Colonic mucosa (tissue), 4 donors: ENCODE measurements at regions not wholly inside any gene's neighbourhood (a gene's known extent, or its start where the extent isn't known, plus 50 kb on each side); places are given as distances from the start of the nearest gene placed in this dataset.

Source experiments
- DNase-seq: peaks from one replicate; pipeline ENCODE4 v3.0.0-alpha.2; 2020
- H3K27ac ChIP-seq: fragments of 200-600 bp; one replicate; pipeline ENCODE4 v1.8.0; 2021
- H3K27me3 ChIP-seq: fragments of 200-600 bp; one replicate; pipeline ENCODE4 v1.8.0; 2021
- H3K36me3 ChIP-seq: fragments of 200-600 bp; one replicate; pipeline ENCODE4 v1.8.0; 2021
- H3K4me1 ChIP-seq: fragments of 200-600 bp; one replicate; pipeline ENCODE4 v1.8.0; 2021; ENCODE audit warnings: mild to moderate bottlenecking
- H3K4me3 ChIP-seq: fragments of 200-600 bp; one replicate; pipeline ENCODE4 v1.8.0; 2021
- H3K9ac ChIP-seq, 2 donors: one replicate each; pipeline ENCODE4 v1.7.0; 2013; ENCODE audit warnings: control low read depth in 2 of 2, low read depth in 2 of 2, low read length in 2 of 2
- H3K9me3 ChIP-seq: fragments of 200-600 bp; one replicate; pipeline ENCODE4 v1.8.0; 2021
- intact Hi-C: fragments of 100-400 bp; cut with DNase I; formaldehyde crosslinking; loops from one replicate; pipeline ENCODE4 v1.14.1; 2022
- TF ChIP-seq, protein P1 (sequence below): fragments of 200-600 bp; IDR thresholded peaks from one replicate; pipeline ENCODE4 v1.8.0; 2022; ENCODE audit warnings: antibody characterized with exemption, mild to moderate bottlenecking
- donor health status: healthy.
- donor health status: DM: no; HTN: no; CAD: no.
- donor health status: DM: no; HTN: no; CAD: no.

DNA sequence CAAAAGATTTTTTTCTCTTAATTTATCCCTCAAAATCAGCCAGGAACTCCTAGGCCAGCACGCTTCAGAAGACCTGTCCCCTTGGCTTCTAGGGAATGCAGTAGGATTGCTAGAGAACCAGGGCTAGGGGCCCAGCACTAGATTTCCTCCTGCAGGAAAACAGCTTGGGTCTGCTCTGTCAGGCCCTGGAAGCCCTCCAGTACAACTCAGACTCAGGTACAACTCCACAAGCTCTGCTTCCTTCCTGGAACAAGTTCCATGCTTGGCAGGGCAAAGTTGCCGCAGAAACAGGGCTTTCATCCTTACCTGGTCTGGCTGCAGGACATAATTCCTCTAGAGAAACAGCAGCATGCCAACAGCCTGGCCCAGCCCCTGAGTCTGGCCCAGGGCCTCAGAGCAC lies 96.1 kb upstream of the CTNNB1 start:
- intact Hi-C loops, result no loop called here
- Histone ChIP-seq H3K27me3 (no peaks in the 10 kb centered on the region), H3K9ac (no peak overlapping the region), H3K27ac (no peak overlapping the region), H3K9me3 (no peaks in the 10 kb centered on the region), H3K4me3 (no peak overlapping the region), H3K4me1 (no peaks in the 10 kb centered on the region), H3K36me3 (no peaks in the 10 kb centered on the region)
- TF ChIP-seq, protein P1, sequence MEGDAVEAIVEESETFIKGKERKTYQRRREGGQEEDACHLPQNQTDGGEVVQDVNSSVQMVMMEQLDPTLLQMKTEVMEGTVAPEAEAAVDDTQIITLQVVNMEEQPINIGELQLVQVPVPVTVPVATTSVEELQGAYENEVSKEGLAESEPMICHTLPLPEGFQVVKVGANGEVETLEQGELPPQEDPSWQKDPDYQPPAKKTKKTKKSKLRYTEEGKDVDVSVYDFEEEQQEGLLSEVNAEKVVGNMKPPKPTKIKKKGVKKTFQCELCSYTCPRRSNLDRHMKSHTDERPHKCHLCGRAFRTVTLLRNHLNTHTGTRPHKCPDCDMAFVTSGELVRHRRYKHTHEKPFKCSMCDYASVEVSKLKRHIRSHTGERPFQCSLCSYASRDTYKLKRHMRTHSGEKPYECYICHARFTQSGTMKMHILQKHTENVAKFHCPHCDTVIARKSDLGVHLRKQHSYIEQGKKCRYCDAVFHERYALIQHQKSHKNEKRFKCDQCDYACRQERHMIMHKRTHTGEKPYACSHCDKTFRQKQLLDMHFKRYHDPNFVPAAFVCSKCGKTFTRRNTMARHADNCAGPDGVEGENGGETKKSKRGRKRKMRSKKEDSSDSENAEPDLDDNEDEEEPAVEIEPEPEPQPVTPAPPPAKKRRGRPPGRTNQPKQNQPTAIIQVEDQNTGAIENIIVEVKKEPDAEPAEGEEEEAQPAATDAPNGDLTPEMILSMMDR, result no peak
- no peak for DNase-seq

DNA sequence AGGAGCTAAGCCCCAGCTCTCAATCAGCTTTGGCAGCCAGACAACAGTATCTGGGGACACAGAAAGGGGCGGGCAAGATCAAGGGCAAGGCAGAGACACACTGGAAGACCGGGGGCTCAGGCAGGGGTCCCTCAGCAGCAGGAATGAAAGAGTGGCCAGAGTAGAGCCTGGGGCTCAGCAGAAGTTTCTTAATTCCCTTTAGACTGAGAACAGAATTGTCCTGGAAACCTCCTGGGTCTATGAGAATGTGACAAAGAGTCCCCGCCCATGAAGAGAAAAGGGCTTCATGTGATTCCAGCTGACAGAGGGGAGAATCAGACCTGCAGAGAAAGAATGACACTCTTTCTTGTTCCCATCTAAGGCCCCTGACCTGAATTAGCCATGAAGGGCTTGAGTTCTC lies 95.2 kb upstream of the CTNNB1 start:
- Histone ChIP-seq H3K4me1 (no peaks in the 10 kb centered on the region), H3K36me3 (no peaks in the 10 kb centered on the region), H3K4me3 (no peak overlapping the region), H3K9ac (no peak overlapping the region), H3K27me3 (no peaks in the 10 kb centered on the region), H3K27ac (no peak overlapping the region), H3K9me3 (no peaks in the 10 kb centered on the region)
- DNase-seq, result no peak
- intact Hi-C loops, result no loop called here
- TF ChIP-seq, protein P1, result no peak

GRCh38 chr3:41106691-41107090 lies 92.6 kb upstream of the CTNNB1 start:
- Histone ChIP-seq H3K27ac (no peak overlapping the region), H3K27me3 (no peaks in the 10 kb centered on the region), H3K4me1 (no peaks in the 10 kb centered on the region), H3K9me3 (no peaks in the 10 kb centered on the region), H3K9ac (no peak overlapping the region), H3K4me3 (no peak overlapping the region), H3K36me3 (no peaks in the 10 kb centered on the region)
- no peak for DNase-seq
- TF ChIP-seq, protein P1, result no peak
- intact Hi-C loops, result no loop called here

- intact Hi-C loops, result no loop called here
- no peaks in the 10 kb centered on the region for H3K36me3 ChIP-seq
- H3K9me3 ChIP-seq, result no peaks in the 10 kb centered on the region
- no peak overlapping the region for H3K4me3 ChIP-seq
- no peak overlapping the region for H3K27ac ChIP-seq
- no peaks in the 10 kb centered on the region for H3K4me1 ChIP-seq
- H3K9ac ChIP-seq, result no peak overlapping the region
- DNase-seq, result no peak
- H3K27me3 ChIP-seq, result no peaks in the 10 kb centered on the region
- TF ChIP-seq, protein P1, result no peak
These were observed 88.3 kb upstream of the CTNNB1 start for GRCh38 chr3:41111011-41111410.

- H3K9ac ChIP-seq, result no peak overlapping the region
- intact Hi-C loops, result no loop called here
- H3K4me1 ChIP-seq, result no peaks in the 10 kb centered on the region
- no peak overlapping the region for H3K27ac ChIP-seq
- TF ChIP-seq, protein P1, result no peak
- DNase-seq, result no peak
- H3K36me3 ChIP-seq, result no peaks in the 10 kb centered on the region
- H3K4me3 ChIP-seq, result no peak overlapping the region
- no peaks in the 10 kb centered on the region for H3K9me3 ChIP-seq
- H3K27me3 ChIP-seq, result no peaks in the 10 kb centered on the region
These were observed 86.8 kb upstream of the CTNNB1 start for GRCh38 chr3:41112466-41112865.

- intact Hi-C loops, result no loop called here
- TF ChIP-seq, protein P1, result no peak
- Histone ChIP-seq H3K27me3 (no peaks in the 10 kb centered on the region), H3K9ac (no peak overlapping the region), H3K36me3 (no peaks in the 10 kb centered on the region), H3K4me1 (peaks cover 3% of the 10 kb centered on the region), H3K4me3 (no peak overlapping the region), H3K9me3 (no peaks in the 10 kb centered on the region), H3K27ac (no peak overlapping the region)
- no peak for DNase-seq
These were observed 84.2 kb upstream of the CTNNB1 start for GRCh38 chr3:41115069-41115468.
